ENCODE measurements at regions not wholly inside any gene's neighbourhood (a gene's known extent, or its start where the extent isn't known, plus 50 kb on each side); places are given as distances from the start of the nearest gene placed in this dataset.

DNA sequence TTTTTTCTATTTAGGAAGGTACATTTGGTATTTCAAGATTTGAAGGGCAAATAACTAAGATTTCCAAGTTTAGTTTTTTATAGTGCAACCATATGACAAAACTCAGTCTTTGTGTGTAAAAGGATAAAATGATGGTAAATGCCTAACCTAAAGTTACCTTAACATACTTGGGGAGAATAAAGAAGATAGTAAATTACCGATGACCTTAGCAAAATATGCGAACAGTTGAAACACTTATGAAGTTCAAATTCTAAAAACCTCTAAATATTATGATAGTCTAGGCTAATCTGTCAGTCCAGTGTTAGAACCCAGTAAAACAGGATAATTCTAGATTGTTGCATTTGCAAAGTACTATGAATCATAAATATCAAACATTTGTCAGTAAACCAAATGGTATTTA, 127.5 kb downstream of the PTCHD4 start:
- no peaks in the 10 kb centered on the region for H3K27me3 ChIP-seq (ENCODE audit: control insufficient read depth, insufficient read depth, low read length, poor library complexity, severe bottlenecking)
- DNase-seq = no peak
- H3K36me3 ChIP-seq (ENCODE audit: control insufficient read depth, insufficient read depth, low read length) = no peaks in the 10 kb centered on the region
- no peaks in the 10 kb centered on the region for H3K9me3 ChIP-seq (ENCODE audit: control insufficient read depth, low read length)
- no peak overlapping the region for H3K4me3 Mint-ChIP-seq
- 83% methylated on average over 2 of the region's 2 CpGs; no CpG with 5 or more reads in 1 of the 2 experiments for WGBS, 2 experiments (ENCODE audit: insufficient coverage in 1 of 2, insufficient read length in 1 of 2)
- no peak for TF ChIP-seq CTCF (conservative IDR thresholded peaks at IDR 0.05)
- H3K27me3 Mint-ChIP-seq (ENCODE audit: insufficient read depth) = no peaks in the 10 kb centered on the region
- H3K27ac Mint-ChIP-seq = no peak overlapping the region
- no peaks in the 10 kb centered on the region for H3K4me1 ChIP-seq (ENCODE audit: control insufficient read depth, insufficient read depth, low read length)
- H3K27ac ChIP-seq (ENCODE audit: low read depth, low read length) = no peak overlapping the region
- no peaks in the 10 kb centered on the region for H3K36me3 Mint-ChIP-seq (ENCODE audit: low read depth)
- H3K9me3 Mint-ChIP-seq = no peaks in the 10 kb centered on the region
- no peak overlapping the region for H3K4me3 ChIP-seq (ENCODE audit: low read length)
- H3K9ac ChIP-seq (ENCODE audit: extremely low read depth, low read length, poor library complexity, severe bottlenecking) = no peak overlapping the region
- H3K4me1 Mint-ChIP-seq = no peaks in the 10 kb centered on the region

DNA sequence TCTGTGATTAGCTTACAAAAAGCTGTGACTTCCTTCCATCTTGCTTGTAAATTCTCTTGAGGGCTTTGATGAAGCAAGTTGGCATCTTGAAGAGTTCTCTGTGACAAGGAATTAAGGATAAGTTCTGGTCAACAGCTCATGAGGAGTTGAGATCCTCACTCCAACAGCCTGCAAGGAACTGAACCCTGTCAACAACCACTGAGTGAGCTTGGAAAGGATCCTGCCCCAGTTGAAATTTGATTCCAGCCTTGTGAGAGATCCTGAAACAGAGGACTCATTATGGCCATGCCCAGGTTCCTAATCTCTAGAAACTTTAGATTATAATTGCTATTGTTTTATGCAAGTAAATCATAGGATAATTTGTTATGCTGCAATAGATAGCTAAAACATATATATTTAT, 133.7 kb downstream of the PTCHD4 start:
- Mint-ChIP-seq H3K9me3 (no peaks in the 10 kb centered on the region), H3K4me1 (peaks cover 4% of the 10 kb centered on the region), H3K4me3 (no peak overlapping the region), H3K36me3 (ENCODE audit: low read depth) (no peaks in the 10 kb centered on the region), H3K27ac (no peak overlapping the region), H3K27me3 (ENCODE audit: insufficient read depth) (no peaks in the 10 kb centered on the region)
- no peak for TF ChIP-seq CTCF (conservative IDR thresholded peaks at IDR 0.05)
- H3K4me1 ChIP-seq (ENCODE audit: control insufficient read depth, insufficient read depth, low read length) = no peaks in the 10 kb centered on the region
- no peaks in the 10 kb centered on the region for H3K9me3 ChIP-seq (ENCODE audit: control insufficient read depth, low read length)
- H3K4me3 ChIP-seq (ENCODE audit: low read length) = no peak overlapping the region
- no peak overlapping the region for H3K27ac ChIP-seq (ENCODE audit: low read depth, low read length)
- H3K9ac ChIP-seq (ENCODE audit: extremely low read depth, low read length, poor library complexity, severe bottlenecking) = no peak overlapping the region
- no peaks in the 10 kb centered on the region for H3K27me3 ChIP-seq (ENCODE audit: control insufficient read depth, insufficient read depth, low read length, poor library complexity, severe bottlenecking)
- DNase-seq = peak; percentile 50
- H3K36me3 ChIP-seq (ENCODE audit: control insufficient read depth, insufficient read depth, low read length) = no peaks in the 10 kb centered on the region

- Mint-ChIP-seq H3K4me1 (peaks cover 4% of the 10 kb centered on the region), H3K36me3 (ENCODE audit: low read depth) (no peaks in the 10 kb centered on the region)
Observed at GRCh38 chr6:47974106-47974505, 136.9 kb downstream of the PTCHD4 start.

More at GRCh38 chr6:47974106-47974505, 136.9 kb downstream of the PTCHD4 start:
- Mint-ChIP-seq H3K9me3 (no peaks in the 10 kb centered on the region), H3K4me3 (no peak overlapping the region), H3K27ac (no peak overlapping the region), H3K27me3 (ENCODE audit: insufficient read depth) (no peaks in the 10 kb centered on the region)
- Histone ChIP-seq H3K4me3 (ENCODE audit: low read length) (no peak overlapping the region), H3K9ac (ENCODE audit: extremely low read depth, low read length, poor library complexity, severe bottlenecking) (no peak overlapping the region), H3K36me3 (ENCODE audit: control insufficient read depth, insufficient read depth, low read length) (no peaks in the 10 kb centered on the region), H3K27ac (ENCODE audit: low read depth, low read length) (no peak overlapping the region), H3K27me3 (ENCODE audit: control insufficient read depth, insufficient read depth, low read length, poor library complexity, severe bottlenecking) (no peaks in the 10 kb centered on the region), H3K9me3 (ENCODE audit: control insufficient read depth, low read length) (no peaks in the 10 kb centered on the region), H3K4me1 (ENCODE audit: control insufficient read depth, insufficient read depth, low read length) (no peaks in the 10 kb centered on the region)
- DNase-seq = no peak
- WGBS, 2 experiments (ENCODE audit: insufficient coverage in 1 of 2, insufficient read length in 1 of 2) = 90% methylated on average over 2 of the region's 2 CpGs; no CpG with 5 or more reads in 1 of the 2 experiments
- TF ChIP-seq CTCF (conservative IDR thresholded peaks at IDR 0.05) = no peak
